Endothelial cell of umbilical vein (primary cell): ENCODE measurements at regions not wholly inside any gene's neighbourhood (a gene's known extent, or its start where the extent isn't known, plus 50 kb on each side); places are given as distances from the start of the nearest gene placed in this dataset.

Experiments
- CTCF ChIP-seq, 2 donors: IDR thresholded peaks; 1 replicate in 1 of 2; 2 replicates in 1 of 2; pipeline ENCODE4 v1.5.1; 2011; ENCODE audit warnings: low read length in 2 of 2, mild to moderate bottlenecking in 2 of 2, moderate library complexity in 2 of 2, control low read depth in 1 of 2, inconsistent platforms in 1 of 2, low read depth in 1 of 2; ENCODE audit not compliant: insufficient read depth in 1 of 2; ENCODE audit errors: extremely low read depth in 1 of 2
- EZH2 ChIP-seq: IDR thresholded peaks from 2 replicates; pipeline ENCODE4 v1.6.1; 2012; ENCODE audit warnings: borderline replicate concordance, low read depth, mild to moderate bottlenecking, moderate library complexity, low read length, inconsistent platforms; ENCODE audit not compliant: severe bottlenecking
- GATA2 ChIP-seq: IDR thresholded peaks from 2 replicates; pipeline ENCODE4 v1.7.0; 2011; ENCODE audit warnings: low read depth, mild to moderate bottlenecking, moderate library complexity, mixed read lengths, low read length; ENCODE audit not compliant: insufficient read length, insufficient read depth
- JUN ChIP-seq: IDR thresholded peaks from 2 replicates; pipeline ENCODE4 v1.6.1; 2011; ENCODE audit warnings: borderline replicate concordance, low read depth; ENCODE audit not compliant: insufficient read length, insufficient read depth
- MAX ChIP-seq: IDR thresholded peaks from 2 replicates; pipeline ENCODE4 v1.6.1; 2011; ENCODE audit not compliant: insufficient read depth, insufficient read length
- MYC ChIP-seq: IDR thresholded peaks from one replicate; pipeline ENCODE4 v1.6.1; 2011; ENCODE audit warnings: mild to moderate bottlenecking, low read depth, low read length
- POLR2A ChIP-seq: IDR thresholded peaks from 2 replicates; pipeline ENCODE4 v1.6.1; 2012; ENCODE audit warnings: low read depth, mild to moderate bottlenecking, control low read depth, low read length
- POLR2AphosphoS5 ChIP-seq: IDR thresholded peaks from 2 replicates; pipeline ENCODE4 v1.6.1; 2012; ENCODE audit warnings: low read depth, mild to moderate bottlenecking, control low read depth, low read length, moderate library complexity; ENCODE audit not compliant: insufficient read depth

- no peak for TF ChIP-seq POLR2A
- no peak for TF ChIP-seq EZH2
- TF ChIP-seq CTCF (IDR thresholded peaks at IDR 0.05; ENCODE audit: extremely low read depth in 1 of 2, insufficient read depth in 1 of 2, low read depth in 1 of 2, low read length in 2 of 2), result no peak
- no peak for TF ChIP-seq MYC
- TF ChIP-seq JUN, result no peak
- TF ChIP-seq MAX, result no peak
- no peak for TF ChIP-seq POLR2AphosphoS5
- TF ChIP-seq GATA2, result no peak
Observed at GRCh38 chr1:168391851-168392681, 111.4 kb downstream of the TBX19 start.
